Stimulated activated CD8-positive, alpha-beta memory T cell treated with anti-CD3 and anti-CD28 coated beads, Interleukin-4, amount 100 ng/mL, for 24 hours (primary cell): ENCODE measurements at regions not wholly inside any gene's neighbourhood (a gene's known extent, or its start where the extent isn't known, plus 50 kb on each side); places are given as distances from the start of the nearest gene placed in this dataset.

Experiments used
- DNase-seq: peaks from one replicate; pipeline ENCODE4 v3.0.0-alpha.2; 2020; ENCODE audit warnings: low read depth

DNA sequence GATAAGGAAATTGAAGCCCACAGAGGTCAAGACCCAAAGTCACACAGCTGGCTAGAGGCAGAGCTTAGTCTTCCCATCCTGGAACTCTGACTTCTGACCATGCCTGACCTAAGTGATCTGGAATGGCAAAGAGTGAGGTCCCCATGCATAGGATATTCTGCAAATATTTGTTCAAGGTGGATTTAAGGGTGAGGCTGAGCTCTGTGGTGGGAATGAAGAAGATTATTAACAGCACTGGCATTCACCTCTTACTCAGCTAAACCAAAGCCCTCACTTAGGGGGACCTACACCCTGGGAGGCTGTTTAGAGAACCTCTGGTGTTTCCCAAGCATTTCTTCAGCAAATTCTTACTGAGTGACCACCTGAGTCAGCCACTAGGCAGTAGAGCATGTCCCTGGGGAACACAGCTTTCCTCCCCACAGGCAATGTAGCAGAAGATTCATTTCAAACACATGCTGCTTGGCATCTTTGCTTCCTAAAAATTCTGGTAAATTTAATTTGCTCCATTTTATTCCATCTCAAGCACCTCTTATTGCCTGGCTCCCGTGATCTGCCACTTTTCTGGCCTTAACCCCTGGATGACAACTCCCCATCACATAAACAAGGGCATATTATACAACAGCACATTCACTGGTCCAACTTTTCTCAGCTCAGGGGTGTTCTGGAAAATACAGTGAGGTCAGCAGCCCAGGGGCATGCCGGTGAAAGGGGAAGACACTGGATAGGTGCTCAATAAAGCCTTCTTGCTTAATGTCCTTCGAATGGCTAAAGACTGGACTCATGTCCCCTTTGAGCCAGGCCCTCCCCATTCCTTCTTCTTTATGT lies 176.0 kb downstream of the ABHD5 start:
- DNase-seq = no peak

DNA sequence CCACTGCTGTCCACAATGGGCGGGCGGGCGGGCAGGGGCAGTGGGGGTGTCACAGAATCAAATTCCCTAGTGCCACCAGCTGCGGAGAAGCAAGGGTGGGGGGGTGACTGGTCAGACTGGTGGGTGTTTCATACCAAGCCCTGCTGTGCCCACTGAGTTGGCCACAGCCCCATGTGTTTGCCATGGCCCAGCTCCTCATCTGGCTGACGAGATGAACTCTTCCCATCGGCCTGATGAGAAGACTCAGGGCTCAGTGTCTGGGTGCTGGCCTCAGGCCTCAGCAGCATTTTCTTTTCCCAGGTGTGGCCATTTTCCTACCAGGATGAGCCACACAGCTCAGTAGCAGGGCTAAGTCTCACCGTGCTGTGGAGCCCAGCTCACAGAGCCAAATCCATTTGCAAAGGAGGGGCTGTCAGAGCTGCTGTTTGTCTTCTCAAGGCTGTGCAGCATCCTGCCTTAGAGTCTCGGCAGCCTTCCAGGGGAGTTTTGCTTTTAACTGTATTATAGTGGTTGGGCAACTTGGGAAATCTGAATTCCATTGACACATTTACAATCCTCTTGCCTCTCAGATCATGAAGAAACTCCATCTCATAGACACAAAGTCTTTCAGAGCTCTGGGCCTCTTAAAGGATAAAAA lies 176.8 kb downstream of the ABHD5 start:
- DNase-seq = no peak

DNA sequence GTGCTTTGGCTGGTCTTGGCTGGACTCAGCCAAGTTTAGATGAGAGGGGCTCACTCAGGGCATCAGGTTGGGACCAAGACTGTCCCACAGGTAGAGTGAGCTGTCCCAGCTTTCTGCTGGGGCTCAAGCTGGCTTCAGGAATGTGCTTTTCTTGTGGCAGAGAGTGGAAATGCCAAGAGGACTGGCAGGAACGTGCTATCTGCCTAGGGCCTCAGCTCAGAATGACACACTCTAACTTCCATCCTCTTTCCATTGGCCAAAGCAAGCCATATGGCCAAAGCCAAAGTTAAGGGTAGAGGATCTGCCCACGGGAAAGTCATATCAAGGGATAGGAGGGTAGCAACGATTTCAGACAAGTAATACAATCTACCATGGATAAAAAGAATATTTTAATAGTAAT lies 178.8 kb downstream of the ABHD5 start:
- no peak for DNase-seq

DNA sequence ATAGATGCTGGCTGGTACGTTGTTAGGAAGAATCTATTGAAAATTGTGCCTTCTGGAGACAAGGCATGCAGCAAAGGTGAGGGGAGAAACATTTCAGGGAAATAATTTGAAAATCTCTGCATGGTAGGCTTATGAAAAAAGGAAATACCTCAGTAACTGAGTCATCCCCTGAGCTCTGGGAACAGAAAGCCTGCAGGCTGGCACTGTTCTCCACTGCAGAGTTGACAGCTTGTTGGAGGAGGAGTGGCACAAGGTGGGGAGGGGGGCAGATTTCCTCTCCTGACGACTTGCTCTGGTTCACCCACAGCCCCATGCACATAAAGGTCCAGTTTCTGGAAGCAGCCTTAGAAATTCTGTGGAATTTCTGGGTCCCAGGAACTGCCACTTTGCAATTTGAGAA lies 179.4 kb downstream of the ABHD5 start:
- no peak for DNase-seq

DNA sequence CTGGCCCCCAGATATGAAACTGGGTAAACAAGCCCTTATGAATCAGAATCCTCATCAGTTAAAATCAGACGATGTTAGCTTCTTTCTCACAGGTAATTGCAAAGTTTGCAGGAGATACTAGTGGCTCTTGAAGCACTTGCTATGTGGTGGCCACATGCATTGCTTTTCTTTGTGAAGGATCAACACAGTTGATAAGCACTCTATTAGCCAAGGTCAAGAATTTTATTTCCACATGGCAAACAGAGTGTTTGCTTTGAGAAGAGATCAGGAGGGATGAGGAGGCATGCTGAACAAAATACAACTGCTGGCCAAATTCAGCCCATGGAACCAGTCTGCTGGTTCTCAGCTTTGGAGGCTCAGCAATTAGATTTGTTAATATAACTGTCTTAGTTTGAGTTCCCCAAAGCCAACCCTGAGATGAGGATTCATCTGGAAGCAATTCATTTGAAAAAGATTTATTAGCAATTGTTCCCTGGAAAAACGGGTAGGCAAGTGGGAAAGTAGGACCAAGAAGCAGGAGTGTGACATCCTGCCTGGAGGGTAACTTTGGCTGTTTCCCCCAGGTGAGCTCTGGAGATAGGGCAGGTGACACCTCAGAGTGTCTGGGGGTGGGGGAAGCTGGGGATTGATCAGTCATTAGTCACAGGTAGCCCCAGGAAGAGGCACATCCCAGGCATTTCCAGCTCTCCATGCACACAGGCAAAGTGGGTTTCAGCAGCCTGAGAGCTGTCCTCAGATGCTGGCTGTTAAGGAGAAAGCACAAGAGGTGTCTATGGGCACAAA lies 180.3 kb downstream of the ABHD5 start:
- no peak for DNase-seq

DNA sequence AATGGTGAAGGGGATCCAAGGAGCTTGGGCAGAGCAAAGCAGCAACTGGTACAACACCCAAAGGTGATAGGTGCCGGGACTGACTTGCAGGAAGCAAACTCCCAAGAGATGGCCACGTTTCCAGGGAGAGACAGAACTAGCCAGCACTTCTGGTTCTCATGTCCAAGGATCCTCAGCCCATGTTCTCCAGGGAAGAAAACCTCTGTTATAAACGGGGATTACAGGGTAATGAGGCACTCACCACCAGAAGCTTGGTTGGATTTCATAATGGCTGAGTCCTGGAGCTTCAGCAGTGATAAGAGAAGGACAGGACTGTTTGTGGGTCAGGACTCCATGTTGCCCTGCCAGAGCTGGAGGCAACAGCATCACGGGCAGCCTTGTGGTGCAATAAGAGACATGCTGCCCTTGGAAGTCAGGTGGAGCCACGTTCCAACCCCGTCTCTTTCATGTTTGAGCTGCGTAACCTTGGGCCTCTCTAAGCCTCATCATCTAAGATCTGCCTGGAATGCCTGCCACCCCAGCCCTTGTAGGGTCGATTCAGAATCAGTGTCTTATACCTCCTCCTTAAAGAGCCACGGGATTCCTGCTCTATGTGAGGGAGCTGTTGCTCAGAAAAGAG lies 181.0 kb downstream of the ABHD5 start:
- DNase-seq = no peak

DNA sequence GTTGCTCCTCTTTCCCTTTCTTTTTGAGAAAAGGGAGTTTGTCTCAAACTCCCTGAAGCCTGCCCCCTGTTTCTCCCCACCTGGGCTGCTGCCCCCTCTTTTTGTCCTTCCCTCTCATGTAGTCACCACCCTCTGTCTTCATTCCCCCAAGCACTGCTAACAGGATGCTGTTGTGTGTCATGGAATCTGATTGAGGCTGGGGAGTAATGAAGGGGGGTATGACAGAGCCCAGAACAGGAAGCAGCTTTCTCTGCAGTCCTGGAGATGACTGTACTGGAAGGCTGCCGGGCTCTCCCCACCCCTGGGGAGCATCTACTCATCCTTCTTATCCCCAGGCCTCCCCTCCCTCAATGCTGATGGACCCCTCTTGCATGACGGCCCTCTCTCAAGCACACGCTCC lies 181.6 kb downstream of the ABHD5 start:
- no peak for DNase-seq

DNA sequence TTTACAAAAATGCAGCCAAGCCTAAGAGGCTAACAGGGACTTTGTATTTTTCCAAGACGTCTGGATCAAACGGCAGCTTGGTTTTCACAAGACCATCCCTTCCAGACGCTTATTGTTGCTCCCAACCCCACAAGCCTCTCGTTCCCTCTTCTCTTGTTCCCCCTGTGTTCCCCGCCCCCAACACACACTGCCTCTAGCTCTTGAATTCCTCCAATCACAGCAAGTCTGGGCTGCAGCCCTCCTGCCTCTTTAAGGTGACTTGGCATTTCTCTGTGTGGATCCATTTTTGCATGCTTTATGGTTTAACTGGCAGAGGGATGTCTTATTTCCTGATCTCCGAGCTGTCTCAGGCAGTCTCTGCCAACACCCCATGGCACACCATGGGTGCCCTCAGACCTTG lies 182.2 kb downstream of the ABHD5 start:
- DNase-seq = no peak

DNA sequence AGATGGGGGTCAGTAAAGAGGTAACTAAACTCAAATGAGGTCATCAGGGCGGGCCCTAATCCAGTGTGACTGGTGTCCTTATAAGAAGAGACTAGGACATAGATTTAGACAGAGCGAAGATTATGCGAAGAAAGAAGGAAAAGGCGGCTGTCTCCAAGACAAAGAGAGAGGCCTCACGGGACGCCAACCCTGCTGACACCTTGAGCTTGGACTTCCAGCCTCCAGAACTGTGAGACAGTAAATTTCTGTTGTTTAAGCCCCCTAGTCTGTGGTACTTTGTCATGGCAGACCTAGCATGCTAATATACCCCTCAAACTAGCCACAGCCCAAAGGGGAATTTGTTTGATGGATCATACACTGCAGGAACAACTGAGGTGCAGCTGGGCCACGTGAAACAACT lies 183.0 kb downstream of the ABHD5 start:
- no peak for DNase-seq

DNA sequence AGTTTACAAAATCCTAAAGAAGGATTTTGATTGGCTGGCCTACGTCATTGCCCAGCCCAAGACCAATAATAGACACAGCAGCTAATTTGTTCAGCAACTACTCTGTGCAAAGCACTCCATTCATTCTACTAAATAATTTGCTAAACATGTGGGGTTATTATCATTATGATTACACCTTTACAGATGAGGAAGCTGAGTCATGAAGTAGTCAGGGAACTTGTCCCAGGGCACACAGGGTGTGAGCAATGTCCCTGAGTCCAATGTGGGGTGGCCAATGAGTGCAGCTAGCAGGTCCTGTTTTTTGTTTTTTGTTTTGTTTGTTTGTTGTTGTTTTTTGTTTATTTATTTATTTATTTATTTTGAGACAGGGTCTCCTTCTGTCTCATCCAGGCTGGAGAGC lies 183.6 kb downstream of the ABHD5 start:
- DNase-seq = no peak

DNA sequence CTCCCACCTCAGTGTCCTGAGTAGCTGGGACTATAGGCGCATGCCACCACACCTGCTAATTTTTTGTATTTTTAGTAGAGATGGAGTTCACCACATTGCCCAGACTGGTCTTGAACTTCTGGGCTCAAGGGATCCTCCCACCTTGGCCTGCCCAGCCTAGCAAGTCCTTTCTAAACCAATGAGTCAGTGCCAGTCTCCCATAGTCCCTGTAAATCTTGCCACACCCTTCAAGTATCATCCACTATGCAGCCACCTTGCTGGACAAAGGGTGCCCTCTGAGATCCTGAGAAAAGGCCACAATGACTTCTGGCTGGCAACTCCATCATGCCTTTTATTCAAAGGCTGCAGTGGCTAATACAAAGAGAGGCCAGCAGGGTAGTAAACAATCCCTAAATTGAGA lies 184.0 kb downstream of the ABHD5 start:
- DNase-seq = no peak

DNA sequence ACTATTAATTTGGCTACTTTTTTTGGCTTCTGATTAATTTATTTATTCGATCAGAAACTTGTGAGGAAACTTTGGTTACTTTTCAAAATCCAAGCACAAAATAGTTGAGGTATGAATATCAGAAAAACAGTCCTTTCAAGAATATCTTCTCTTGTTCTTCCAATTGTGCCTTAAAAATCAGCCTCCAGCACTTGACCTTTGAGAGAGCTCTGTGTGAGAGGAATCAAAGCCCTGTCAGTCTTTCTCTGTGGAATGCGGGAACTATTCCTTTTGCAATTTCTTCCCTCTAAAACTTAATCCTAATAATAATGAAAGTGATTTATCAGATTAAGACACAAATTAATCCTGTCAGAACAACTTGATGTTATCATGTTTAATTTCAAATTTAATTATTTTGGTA lies 185.9 kb downstream of the ABHD5 start:
- DNase-seq = no peak

DNA sequence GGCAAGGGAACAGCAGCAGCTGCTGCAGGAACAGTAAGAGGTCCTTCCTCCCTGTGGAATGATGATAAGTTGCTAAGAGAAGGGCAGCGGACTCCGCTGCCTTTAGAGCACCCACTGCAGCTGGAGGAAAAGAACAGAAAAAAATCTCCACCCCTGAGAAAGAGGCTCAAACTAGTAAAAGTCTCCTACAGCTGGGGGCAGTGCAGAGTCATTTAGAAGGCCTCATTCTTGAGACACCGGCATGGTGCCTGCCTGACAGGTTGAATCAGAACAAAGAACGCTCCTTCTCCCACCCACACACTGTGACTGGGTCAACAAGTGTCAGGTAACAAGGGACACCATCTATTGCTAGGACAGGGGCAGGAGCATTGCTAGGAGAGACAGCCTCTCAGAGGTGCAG lies 188.4 kb downstream of the ABHD5 start:
- DNase-seq = no peak

DNA sequence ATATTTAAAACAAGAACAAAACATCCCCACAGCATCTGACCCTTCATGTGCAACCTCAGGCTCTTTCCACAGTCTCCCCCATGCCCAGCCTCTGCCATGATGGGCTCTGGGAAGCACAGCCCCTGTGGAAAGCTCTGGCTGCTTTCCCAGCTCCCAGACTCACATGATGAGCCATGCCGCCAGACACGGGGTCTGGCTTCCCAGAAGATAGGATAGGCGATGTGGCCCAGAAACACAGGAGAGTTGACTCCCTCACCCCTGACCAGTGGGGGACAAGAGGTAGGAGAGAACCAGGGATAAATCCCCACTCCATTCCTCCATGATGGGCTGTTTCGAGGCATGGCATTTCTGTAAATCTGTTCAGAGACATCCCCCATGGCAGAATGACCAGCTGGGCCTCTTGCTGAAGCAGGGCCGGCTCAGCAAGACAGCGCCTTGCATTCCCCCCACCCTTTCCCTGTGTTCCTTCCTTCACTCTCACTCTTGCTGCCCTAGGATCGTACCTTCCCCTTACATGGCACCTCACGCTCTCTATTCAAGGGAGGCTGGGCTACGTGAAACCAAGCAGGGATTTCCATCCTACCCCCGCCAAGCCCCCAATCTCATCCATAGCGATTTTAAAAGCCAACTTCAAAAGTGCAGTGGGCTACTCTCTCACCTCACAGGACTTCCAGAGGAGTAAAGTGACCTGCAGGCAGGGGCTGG lies 192.4 kb downstream of the ABHD5 start:
- DNase-seq = no peak

DNA sequence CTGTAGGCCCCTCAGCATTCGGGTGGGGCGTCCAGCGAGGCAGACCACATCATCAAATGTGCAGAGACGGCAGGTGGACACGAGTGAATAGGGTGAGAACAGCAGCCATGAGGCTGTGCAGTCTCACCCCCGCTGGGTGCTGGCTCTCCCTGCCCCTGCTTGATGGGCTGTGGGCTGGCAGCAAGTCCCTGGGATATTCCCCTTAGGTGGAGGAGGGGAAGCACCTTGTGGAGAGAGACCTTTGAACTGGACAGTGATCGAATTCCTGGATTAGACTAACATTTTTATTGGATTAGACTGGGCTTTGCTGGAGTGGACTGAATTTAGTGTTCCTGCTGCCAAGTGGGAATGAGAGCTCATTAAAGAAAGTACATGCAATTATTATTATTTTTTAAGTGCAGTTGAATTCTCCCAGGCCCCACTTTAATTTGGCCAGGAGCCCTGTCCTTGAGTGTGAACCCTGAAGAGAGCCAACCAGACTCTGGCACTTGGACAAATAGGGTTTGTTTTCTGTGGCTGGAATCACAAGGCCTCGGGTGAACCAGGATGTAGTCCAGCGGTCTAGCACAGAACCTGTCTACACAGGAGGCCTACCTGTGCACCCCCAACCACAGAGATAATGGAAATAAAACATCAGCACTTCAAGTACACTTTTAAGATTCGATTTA lies 193.1 kb downstream of the ABHD5 start:
- no peak for DNase-seq

DNA sequence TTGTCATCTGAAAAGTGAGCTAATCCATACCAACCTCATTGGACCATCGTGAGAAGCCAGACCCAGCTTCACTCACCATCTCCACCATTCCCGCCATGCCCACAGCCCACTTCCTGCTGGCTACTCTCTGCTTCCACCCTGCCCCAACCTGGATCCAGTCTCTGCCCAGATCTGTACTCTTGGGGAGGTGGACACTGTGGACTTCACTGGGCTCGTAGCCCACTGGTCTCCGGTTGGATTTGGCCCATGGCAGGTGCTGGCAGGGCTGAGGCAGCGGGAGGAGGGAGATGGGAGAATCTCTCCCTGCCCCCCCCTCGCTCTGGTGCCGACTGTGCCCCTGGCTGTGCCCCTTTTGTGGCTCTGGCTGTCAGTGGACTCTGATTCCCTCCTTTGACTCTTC lies 193.8 kb downstream of the ABHD5 start:
- DNase-seq = no peak

DNA sequence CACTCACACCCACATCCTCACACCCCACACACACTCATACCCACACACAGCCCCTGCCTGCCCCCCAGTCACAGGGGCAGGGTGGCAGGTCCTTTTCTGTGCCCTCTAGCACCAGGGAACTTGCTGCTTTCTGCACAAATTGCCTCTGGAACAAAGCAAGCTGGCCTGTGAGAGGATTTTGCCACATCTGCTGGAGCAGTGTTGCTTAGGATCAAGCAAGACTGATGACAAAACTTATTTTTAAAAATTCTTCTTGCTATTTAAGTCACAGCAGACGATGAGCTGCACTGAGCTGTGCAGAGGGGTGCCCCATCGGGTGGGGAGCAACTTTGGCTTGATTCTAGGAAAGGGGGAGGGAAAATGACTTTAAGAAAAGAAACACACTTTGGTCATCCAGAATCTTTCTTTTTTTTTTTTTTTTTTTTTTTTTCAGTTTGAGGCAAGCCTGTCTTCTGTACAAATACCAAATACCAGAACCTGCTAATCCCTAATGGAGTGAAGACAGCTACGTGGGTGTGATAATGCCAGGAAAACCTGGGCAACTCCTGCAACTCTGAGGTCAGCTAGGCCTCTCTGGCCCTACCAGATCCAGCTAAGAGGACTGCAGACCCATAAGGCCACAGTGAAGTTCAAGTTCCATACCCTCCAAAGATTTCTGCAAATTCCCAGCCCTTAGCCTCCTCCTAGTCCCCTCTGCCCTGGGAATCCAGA lies 195.3 kb downstream of the ABHD5 start:
- DNase-seq = no peak

DNA sequence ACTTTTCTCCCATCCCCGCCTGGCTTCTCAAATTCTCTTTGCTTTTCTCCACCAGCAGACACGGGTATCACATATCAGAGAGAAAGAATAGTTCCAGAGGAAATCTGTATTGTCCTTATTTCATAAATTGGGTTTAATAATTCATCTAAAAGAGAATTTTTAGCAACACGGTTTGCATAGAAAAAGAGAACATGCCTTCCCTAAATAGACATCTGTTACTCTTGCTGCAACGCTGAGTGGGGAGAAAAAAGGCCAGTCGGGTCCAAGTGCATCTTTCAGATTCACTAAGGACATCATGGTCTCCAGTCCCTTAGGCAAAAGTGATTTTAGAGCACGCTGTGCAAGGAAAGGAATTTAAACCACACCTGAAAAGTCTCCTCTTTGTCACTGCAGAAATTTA lies 201.3 kb downstream of the ABHD5 start:
- no peak for DNase-seq

DNA sequence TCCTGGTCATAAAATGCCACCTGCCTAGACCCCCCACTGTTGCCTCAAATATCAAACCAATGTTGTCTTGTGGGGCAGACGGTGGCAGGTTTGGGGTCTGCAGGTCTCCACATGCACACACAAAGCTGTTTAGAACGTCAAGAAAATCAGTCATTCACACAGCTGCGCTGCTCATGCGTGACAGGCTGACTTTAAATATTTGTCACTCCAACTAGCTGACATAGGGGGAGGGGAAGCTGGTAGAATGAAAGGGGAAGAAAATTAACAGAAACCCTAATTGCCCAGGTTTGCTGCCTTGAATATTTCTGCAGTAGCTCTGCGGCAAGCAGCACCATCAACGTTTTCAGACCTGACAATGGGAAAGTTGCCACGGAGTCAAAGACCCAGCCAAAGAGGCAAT lies 201.8 kb downstream of the ABHD5 start:
- no peak for DNase-seq

DNA sequence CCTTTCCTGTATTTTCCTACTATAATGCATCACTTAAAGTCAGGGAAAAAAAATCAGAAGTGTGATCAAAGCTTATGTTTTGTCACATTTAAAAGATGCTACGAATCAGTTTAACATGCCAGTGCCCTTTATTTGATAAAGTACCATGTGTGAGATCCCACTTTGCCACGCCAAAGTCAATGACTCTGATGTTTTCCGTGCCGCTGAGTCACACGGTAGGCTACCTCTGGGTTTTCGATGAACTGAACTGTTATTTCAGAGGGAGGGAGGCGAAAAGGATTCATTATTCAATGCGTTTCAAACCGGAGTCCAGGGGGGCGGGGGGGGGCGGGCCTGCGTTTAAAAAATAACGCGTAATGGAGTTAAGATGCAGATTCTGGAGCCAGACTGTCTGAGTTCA lies 203.0 kb downstream of the ABHD5 start:
- no peak for DNase-seq
